HEK293 (cell line): ENCODE measurements at regions not wholly inside any gene's neighbourhood (a gene's known extent, or its start where the extent isn't known, plus 50 kb on each side); places are given as distances from the start of the nearest gene placed in this dataset.

Source experiments
- CTCF ChIA-PET: fragments of 350-600 bp; formaldehyde crosslinking; extraction: SDS; loops from one replicate; lab custom pipeline; 2021; ENCODE audit warnings: antibody characterized with exemption; lab: Yijun Ruan, JAX
- POLR2A ChIA-PET: fragments of 300-600 bp; formaldehyde crosslinking; extraction: SDS; loops from one replicate; lab custom pipeline; 2020; ENCODE audit warnings: antibody characterized with exemption, inconsistent platforms; lab: Yijun Ruan, JAX
- H3K27ac ChIP-seq: fragments of 200-500 bp; sonication (Bioruptor generic); 2 replicates; pipeline ENCODE4 v1.5.1; 2014; ENCODE audit warnings: low read depth, low read length, control low read depth, inconsistent platforms; ENCODE audit errors: extremely low read depth
- H3K36me3 ChIP-seq, 2 experiments: fragments of 200-500 bp in 1 of 2; sonication (Bioruptor generic) in 1 of 2; 1 replicate in 1 of 2; 2 replicates in 1 of 2; pipeline ENCODE4 v1.5.1; 2014 to 2017; ENCODE audit warnings: inconsistent platforms in 2 of 2, low read length in 2 of 2; ENCODE audit not compliant: control insufficient read depth in 2 of 2, insufficient read depth in 1 of 2
- H3K4me1 ChIP-seq: fragments of 200-500 bp; sonication (Bioruptor generic); 2 replicates; pipeline ENCODE4 v1.5.1; 2014; ENCODE audit warnings: mild to moderate bottlenecking, low read length, inconsistent platforms; ENCODE audit not compliant: control insufficient read depth, insufficient read depth
- H3K4me3 ChIP-seq: 2 replicates; pipeline ENCODE4 v1.5.1; 2011; ENCODE audit warnings: low read depth, mild to moderate bottlenecking, control low read depth, low read length, moderate library complexity
- H3K9me3 ChIP-seq: fragments of 200-500 bp; sonication (Bioruptor generic); 2 replicates; pipeline ENCODE4 v1.5.1; 2014; ENCODE audit warnings: low read depth, low read length, inconsistent platforms; ENCODE audit not compliant: control insufficient read depth, insufficient read depth
- BCL11B ChIP-seq: fragments of 450-650 bp; formaldehyde crosslinking; IDR thresholded peaks from 2 replicates; pipeline ENCODE4 v1.5.1; 2016; ENCODE audit warnings: low read depth, missing biosample characterization, missing genetic modification characterization
- HOXD13 ChIP-seq: sonication (generic); formaldehyde crosslinking; IDR thresholded peaks from 2 replicates; pipeline ENCODE4 v1.8.0; 2022; ENCODE audit warnings: missing genetic modification reagents, borderline replicate concordance
- MYNN ChIP-seq: fragments of 450-650 bp; formaldehyde crosslinking; IDR thresholded peaks from 2 replicates; pipeline ENCODE4 v1.5.1; 2016; ENCODE audit warnings: missing biosample characterization, missing genetic modification characterization, borderline replicate concordance
- SCRT2 ChIP-seq: fragments of 450-650 bp; formaldehyde crosslinking; IDR thresholded peaks from 2 replicates; pipeline ENCODE4 v1.5.1; 2016; ENCODE audit warnings: missing biosample characterization, missing genetic modification characterization
- ZBTB1 ChIP-seq: fragments of 450-650 bp; formaldehyde crosslinking; IDR thresholded peaks from 2 replicates; pipeline ENCODE4 v1.5.1; 2016; ENCODE audit warnings: missing biosample characterization, missing genetic modification characterization
- ZBTB44 ChIP-seq: fragments of 450-650 bp; IDR thresholded peaks from 2 replicates; pipeline ENCODE4 v1.5.1; 2018; ENCODE audit warnings: missing biosample characterization, mild to moderate bottlenecking, missing genetic modification characterization
- ZNF248 ChIP-seq: fragments of 450-650 bp; formaldehyde crosslinking; IDR thresholded peaks from 2 replicates; pipeline ENCODE4 v1.5.1; 2017; ENCODE audit warnings: missing biosample characterization, missing genetic modification characterization
- ZNF341 ChIP-seq: fragments of 450-650 bp; formaldehyde crosslinking; IDR thresholded peaks from 2 replicates; pipeline ENCODE4; 2016; ENCODE audit warnings: low read depth, missing biosample characterization, missing genetic modification characterization
- ZNF391 ChIP-seq: fragments of 450-650 bp; formaldehyde crosslinking; IDR thresholded peaks from 2 replicates; pipeline ENCODE4 v1.5.1; 2016; ENCODE audit warnings: low read depth, missing biosample characterization, missing genetic modification characterization, borderline replicate concordance
- ZNF529 ChIP-seq: fragments of 450-650 bp; formaldehyde crosslinking; IDR thresholded peaks from 2 replicates; pipeline ENCODE4 v1.5.1; 2017; ENCODE audit warnings: missing genetic modification characterization, missing biosample characterization; ENCODE audit not compliant: insufficient replicate concordance
- ZNF610 ChIP-seq: fragments of 450-650 bp; formaldehyde crosslinking; IDR thresholded peaks from 2 replicates; pipeline ENCODE4 v1.5.1; 2016; ENCODE audit warnings: missing biosample characterization, missing genetic modification characterization, borderline replicate concordance
- ZNF658 ChIP-seq: fragments of 450-650 bp; formaldehyde crosslinking; IDR thresholded peaks from 2 replicates; pipeline ENCODE4; 2016; ENCODE audit warnings: missing biosample characterization, missing genetic modification characterization
- ZNF777 ChIP-seq: fragments of 450-650 bp; formaldehyde crosslinking; IDR thresholded peaks from 2 replicates; pipeline ENCODE4 v1.5.1; 2017; ENCODE audit warnings: missing biosample characterization, missing genetic modification characterization, borderline replicate concordance
- ZNF791 ChIP-seq: fragments of 450-650 bp; formaldehyde crosslinking; IDR thresholded peaks from 2 replicates; pipeline ENCODE4 v1.5.1; 2016; ENCODE audit warnings: missing biosample characterization, missing genetic modification characterization
- TF ChIP-seq, protein P1 (sequence below): fragments of 450-650 bp; formaldehyde crosslinking; IDR thresholded peaks from 2 replicates; pipeline ENCODE4 v1.5.1; 2017; ENCODE audit warnings: missing biosample characterization, missing genetic modification characterization
- TF ChIP-seq, protein P2 (sequence below): fragments of 450-650 bp; formaldehyde crosslinking; IDR thresholded peaks from 2 replicates; pipeline ENCODE4 v1.5.1; 2016; ENCODE audit warnings: missing biosample characterization, missing genetic modification characterization
- TF ChIP-seq, protein P3 (sequence below): fragments of 450-650 bp; formaldehyde crosslinking; IDR thresholded peaks from 2 replicates; pipeline ENCODE4 v1.5.1; 2017; ENCODE audit warnings: missing biosample characterization, mild to moderate bottlenecking, missing genetic modification characterization, moderate library complexity
- TF ChIP-seq, protein P4 (sequence below): fragments of 450-650 bp; formaldehyde crosslinking; IDR thresholded peaks from 2 replicates; pipeline ENCODE4 v1.5.1; 2016; ENCODE audit warnings: missing biosample characterization, missing genetic modification characterization
- TF ChIP-seq, protein P5 (sequence below): fragments of 450-650 bp; formaldehyde crosslinking; IDR thresholded peaks from 2 replicates; pipeline ENCODE4 v1.5.1; 2017; ENCODE audit warnings: missing biosample characterization, missing genetic modification characterization

DNA sequence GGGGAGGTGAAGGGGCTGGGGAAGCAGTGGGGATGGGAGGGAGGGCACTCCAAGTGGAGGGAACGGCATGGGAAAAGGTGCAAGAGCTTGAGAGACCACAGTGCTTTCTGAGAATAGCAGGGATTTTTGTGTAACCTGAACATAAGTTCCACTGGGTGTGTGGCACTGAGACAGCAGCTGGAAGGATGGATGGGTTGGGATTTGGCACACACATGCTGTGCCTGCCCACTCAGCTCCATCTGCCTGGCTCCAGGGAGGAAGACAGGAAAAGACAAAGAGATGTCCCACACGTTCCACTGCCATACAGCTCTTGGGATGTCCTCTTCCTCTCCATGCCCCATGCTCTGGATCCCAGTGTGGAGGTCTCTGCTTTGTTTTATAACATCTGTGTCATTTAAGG is 114.1 kb upstream of the TEX51 start:
- Histone ChIP-seq H3K27ac (no peak overlapping the region), H3K36me3 (no peaks in the 10 kb centered on the region), H3K4me1 (no peaks in the 10 kb centered on the region)
- CTCF ChIA-PET, result interaction anchor here (0.5 kb wide), 1 partner anchor 185 kb away, joined by 3 read pairs; no protein-coding TSS in a partner anchor
- POLR2A ChIA-PET, result no interaction called here
- no peak for TF ChIP-seq ZNF391 (tag by site-specific recombination)
- TF ChIP-seq ZBTB1, result no peak
- no peak for TF ChIP-seq ZNF341 (tag by site-specific recombination)
- no peak for TF ChIP-seq ZNF248 (tag by site-specific recombination)
- no peak for TF ChIP-seq MYNN
- no peak for TF ChIP-seq SCRT2 (tag by site-specific recombination)
- TF ChIP-seq, protein P1, sequence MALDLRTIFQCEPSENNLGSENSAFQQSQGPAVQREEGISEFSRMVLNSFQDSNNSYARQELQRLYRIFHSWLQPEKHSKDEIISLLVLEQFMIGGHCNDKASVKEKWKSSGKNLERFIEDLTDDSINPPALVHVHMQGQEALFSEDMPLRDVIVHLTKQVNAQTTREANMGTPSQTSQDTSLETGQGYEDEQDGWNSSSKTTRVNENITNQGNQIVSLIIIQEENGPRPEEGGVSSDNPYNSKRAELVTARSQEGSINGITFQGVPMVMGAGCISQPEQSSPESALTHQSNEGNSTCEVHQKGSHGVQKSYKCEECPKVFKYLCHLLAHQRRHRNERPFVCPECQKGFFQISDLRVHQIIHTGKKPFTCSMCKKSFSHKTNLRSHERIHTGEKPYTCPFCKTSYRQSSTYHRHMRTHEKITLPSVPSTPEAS (tag by site-specific recombination), result no peak
- no peak for TF ChIP-seq ZBTB44
- TF ChIP-seq, all 188 proteins: peak for 0
- Histone ChIP-seq H3K9me3 (no peaks in the 10 kb centered on the region), H3K4me3 (no peak overlapping the region)

DNA sequence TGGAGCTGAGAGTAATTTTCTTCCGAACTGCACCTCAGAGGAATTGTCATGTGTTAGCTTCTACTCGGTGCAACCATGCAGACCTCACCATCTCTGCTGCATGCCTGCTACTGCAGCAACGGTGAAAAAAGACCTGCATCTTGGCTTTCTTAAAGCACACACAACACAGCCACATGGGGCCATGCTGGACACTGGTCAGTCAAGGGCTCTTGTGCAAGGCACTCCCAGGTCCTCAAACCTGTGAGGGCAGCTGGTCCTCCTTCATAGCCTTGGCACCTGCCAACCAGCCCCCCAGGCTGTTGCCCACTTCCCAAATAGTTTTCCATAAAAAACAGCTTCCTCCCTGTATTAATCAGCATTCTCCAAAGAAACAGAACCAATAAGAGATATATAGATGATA is 113.5 kb upstream of the TEX51 start:
- no peaks in the 10 kb centered on the region for H3K36me3 ChIP-seq
- TF ChIP-seq ZNF777 (tag by site-specific recombination) (no peak), BCL11B (tag by site-specific recombination) (no peak), ZNF610 (no peak), ZNF791 (tag by site-specific recombination) (no peak), HOXD13 (CRISPR knock-in tag) (no peak), ZNF658 (tag by site-specific recombination) (no peak), ZNF529 (no peak)
- TF ChIP-seq, protein P2, sequence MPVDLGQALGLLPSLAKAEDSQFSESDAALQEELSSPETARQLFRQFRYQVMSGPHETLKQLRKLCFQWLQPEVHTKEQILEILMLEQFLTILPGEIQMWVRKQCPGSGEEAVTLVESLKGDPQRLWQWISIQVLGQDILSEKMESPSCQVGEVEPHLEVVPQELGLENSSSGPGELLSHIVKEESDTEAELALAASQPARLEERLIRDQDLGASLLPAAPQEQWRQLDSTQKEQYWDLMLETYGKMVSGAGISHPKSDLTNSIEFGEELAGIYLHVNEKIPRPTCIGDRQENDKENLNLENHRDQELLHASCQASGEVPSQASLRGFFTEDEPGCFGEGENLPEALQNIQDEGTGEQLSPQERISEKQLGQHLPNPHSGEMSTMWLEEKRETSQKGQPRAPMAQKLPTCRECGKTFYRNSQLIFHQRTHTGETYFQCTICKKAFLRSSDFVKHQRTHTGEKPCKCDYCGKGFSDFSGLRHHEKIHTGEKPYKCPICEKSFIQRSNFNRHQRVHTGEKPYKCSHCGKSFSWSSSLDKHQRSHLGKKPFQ, result no peak
- TF ChIP-seq, protein P3, sequence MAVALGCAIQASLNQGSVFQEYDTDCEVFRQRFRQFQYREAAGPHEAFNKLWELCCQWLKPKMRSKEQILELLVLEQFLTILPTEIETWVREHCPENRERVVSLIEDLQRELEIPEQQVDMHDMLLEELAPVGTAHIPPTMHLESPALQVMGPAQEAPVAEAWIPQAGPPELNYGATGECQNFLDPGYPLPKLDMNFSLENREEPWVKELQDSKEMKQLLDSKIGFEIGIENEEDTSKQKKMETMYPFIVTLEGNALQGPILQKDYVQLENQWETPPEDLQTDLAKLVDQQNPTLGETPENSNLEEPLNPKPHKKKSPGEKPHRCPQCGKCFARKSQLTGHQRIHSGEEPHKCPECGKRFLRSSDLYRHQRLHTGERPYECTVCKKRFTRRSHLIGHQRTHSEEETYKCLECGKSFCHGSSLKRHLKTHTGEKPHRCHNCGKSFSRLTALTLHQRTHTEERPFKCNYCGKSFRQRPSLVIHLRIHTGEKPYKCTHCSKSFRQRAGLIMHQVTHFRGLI (tag by site-specific recombination), result no peak
- TF ChIP-seq, protein P4, sequence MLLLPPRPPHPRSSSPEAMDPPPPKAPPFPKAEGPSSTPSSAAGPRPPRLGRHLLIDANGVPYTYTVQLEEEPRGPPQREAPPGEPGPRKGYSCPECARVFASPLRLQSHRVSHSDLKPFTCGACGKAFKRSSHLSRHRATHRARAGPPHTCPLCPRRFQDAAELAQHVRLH (tag by site-specific recombination), result no peak
- TF ChIP-seq, protein P5, sequence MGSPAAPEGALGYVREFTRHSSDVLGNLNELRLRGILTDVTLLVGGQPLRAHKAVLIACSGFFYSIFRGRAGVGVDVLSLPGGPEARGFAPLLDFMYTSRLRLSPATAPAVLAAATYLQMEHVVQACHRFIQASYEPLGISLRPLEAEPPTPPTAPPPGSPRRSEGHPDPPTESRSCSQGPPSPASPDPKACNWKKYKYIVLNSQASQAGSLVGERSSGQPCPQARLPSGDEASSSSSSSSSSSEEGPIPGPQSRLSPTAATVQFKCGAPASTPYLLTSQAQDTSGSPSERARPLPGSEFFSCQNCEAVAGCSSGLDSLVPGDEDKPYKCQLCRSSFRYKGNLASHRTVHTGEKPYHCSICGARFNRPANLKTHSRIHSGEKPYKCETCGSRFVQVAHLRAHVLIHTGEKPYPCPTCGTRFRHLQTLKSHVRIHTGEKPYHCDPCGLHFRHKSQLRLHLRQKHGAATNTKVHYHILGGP (tag by site-specific recombination), result no peak
- no peaks in the 10 kb centered on the region for H3K9me3 ChIP-seq
- no peaks in the 10 kb centered on the region for H3K4me1 ChIP-seq
- POLR2A ChIA-PET, result no interaction called here
- CTCF ChIA-PET, result no interaction called here
- no peak overlapping the region for H3K27ac ChIP-seq
- no peak overlapping the region for H3K4me3 ChIP-seq
